ENCODE measurements at regions not wholly inside any gene's neighbourhood (a gene's known extent, or its start where the extent isn't known, plus 50 kb on each side); places are given as distances from the start of the nearest gene placed in this dataset.

- no peaks in the 10 kb centered on the region for H3K36me3 Mint-ChIP-seq (ENCODE audit: low read depth)
- peaks cover 2% of the 10 kb centered on the region for H3K4me1 Mint-ChIP-seq (ENCODE audit: low read depth)
- ChIA-PET POLR2A (no interaction called here), CTCF (interaction anchor here (0.6 to 1.6 kb wide), 23 partner anchors 11 to 176 kb away, joined by 3 to 12 read pairs (median 3); partner anchors contain the start of gene VRK1)
- no peaks in the 10 kb centered on the region for H3K9me3 Mint-ChIP-seq (ENCODE audit: insufficient read depth)
- peaks cover 63% of the 10 kb centered on the region for H3K27me3 Mint-ChIP-seq (ENCODE audit: low read depth)
- DNase-seq: peak; percentile 76
- peak overlapping the region; percentile 54 for H3K4me3 Mint-ChIP-seq
- no peak overlapping the region for H3K27ac Mint-ChIP-seq
- ATAC-seq: peak; percentile 91
These were observed 55.8 kb upstream of the VRK1 start for GRCh38 chr14:96741151-96741977.

- Mint-ChIP-seq H3K4me3 (no peak overlapping the region), H3K27ac (no peak overlapping the region), H3K27me3 (ENCODE audit: low read depth) (peaks cover 46% of the 10 kb centered on the region), H3K36me3 (ENCODE audit: low read depth) (no peaks in the 10 kb centered on the region), H3K9me3 (ENCODE audit: insufficient read depth) (no peaks in the 10 kb centered on the region), H3K4me1 (ENCODE audit: low read depth) (peaks cover 2% of the 10 kb centered on the region)
- ATAC-seq: no peak
- no peak for DNase-seq
- ChIA-PET CTCF (interaction anchor here (0.7 kb wide), 1 partner anchor 9 kb away, joined by 3 read pairs; no protein-coding TSS in a partner anchor), POLR2A (interaction anchor here (0.9 kb wide), 1 partner anchor 52 kb away, joined by 3 read pairs; the partner anchor contains the start of gene VRK1)
These were observed 52.9 kb upstream of the VRK1 start for GRCh38 chr14:96744262-96744661.

GRCh38 chr14:96745500-96746051, 51.6 kb upstream of the VRK1 start:
- ATAC-seq (no peak), DNase-seq (no peak)
- H3K27ac Mint-ChIP-seq: no peak overlapping the region
- H3K27me3 Mint-ChIP-seq (ENCODE audit: low read depth): peaks cover 36% of the 10 kb centered on the region
- no peak overlapping the region for H3K4me3 Mint-ChIP-seq
- no peaks in the 10 kb centered on the region for H3K36me3 Mint-ChIP-seq (ENCODE audit: low read depth)
- no peaks in the 10 kb centered on the region for H3K9me3 Mint-ChIP-seq (ENCODE audit: insufficient read depth)
- CTCF ChIA-PET: no interaction called here
- POLR2A ChIA-PET: no interaction called here
- H3K4me1 Mint-ChIP-seq (ENCODE audit: low read depth): peaks cover 2% of the 10 kb centered on the region

- Mint-ChIP-seq H3K36me3 (ENCODE audit: low read depth) (no peaks in the 10 kb centered on the region), H3K4me3 (no peak overlapping the region), H3K27ac (no peak overlapping the region), H3K27me3 (ENCODE audit: low read depth) (peaks cover 32% of the 10 kb centered on the region), H3K9me3 (ENCODE audit: insufficient read depth) (no peaks in the 10 kb centered on the region), H3K4me1 (ENCODE audit: low read depth) (peaks cover 2% of the 10 kb centered on the region)
- ChIA-PET CTCF (no interaction called here), POLR2A (no interaction called here)
- ATAC-seq: no peak
- DNase-seq: no peak
These were observed 51.1 kb upstream of the VRK1 start for GRCh38 chr14:96746101-96746500.

- ChIA-PET CTCF (no interaction called here), POLR2A (no interaction called here)
- H3K9me3 Mint-ChIP-seq (ENCODE audit: insufficient read depth): no peaks in the 10 kb centered on the region
- no peaks in the 10 kb centered on the region for H3K36me3 Mint-ChIP-seq (ENCODE audit: low read depth)
- ATAC-seq (no peak), DNase-seq (no peak)
- H3K4me3 Mint-ChIP-seq: no peak overlapping the region
- H3K27me3 Mint-ChIP-seq (ENCODE audit: low read depth): peaks cover 27% of the 10 kb centered on the region
- no peaks in the 10 kb centered on the region for H3K4me1 Mint-ChIP-seq (ENCODE audit: low read depth)
- no peak overlapping the region for H3K27ac Mint-ChIP-seq
These were observed 50.2 kb upstream of the VRK1 start for GRCh38 chr14:96747006-96747405.
